NCI-H748 (cell line): ENCODE measurements at regions not wholly inside any gene's neighbourhood (a gene's known extent, or its start where the extent isn't known, plus 50 kb on each side); places are given as distances from the start of the nearest gene placed in this dataset.

Source experiments
- DNase-seq: peaks from one replicate; lab custom pipeline; 2025; ENCODE audit not compliant: unreplicated experiment; lab: John Stamatoyannopoulos, UW

DNA sequence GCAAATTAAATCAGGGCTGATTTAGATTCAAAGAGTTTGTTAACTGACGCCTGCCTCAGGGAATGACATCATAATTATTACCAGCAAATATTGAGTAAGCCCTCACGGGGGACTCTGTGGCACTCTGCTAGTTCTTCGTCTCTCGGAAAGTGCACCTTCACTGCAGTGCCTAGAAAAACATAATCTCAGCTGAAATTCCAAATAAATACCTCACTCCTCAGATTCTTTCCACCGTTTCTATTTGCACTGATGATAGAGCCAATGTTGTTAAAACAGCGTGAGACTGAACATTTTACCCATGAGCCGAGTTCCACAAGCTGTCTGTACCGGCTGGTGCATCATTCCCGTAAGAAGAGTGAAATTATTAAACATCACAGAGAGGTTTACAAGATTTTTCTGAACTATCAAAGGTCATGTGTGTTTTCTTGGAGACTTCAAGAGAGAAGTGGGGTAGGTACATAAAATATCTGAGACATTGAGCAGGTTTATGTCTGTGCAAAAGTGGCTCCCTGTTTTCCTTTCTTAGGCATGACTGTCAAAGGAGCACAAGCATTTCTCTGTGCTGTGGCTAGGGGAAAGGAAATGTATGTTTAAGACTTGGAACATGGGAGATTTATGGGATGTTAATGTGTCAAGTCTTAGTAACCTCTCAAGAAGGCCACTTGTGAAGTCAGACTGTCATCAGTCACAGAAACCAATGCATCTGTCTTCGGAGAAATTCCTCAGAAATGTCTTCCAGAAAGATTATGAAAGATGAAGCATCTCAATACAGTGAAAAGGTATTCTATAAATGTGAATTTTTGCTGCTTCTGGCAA is 119.6 kb downstream of the CBLL2 start:
- DNase-seq = no peak

DNA sequence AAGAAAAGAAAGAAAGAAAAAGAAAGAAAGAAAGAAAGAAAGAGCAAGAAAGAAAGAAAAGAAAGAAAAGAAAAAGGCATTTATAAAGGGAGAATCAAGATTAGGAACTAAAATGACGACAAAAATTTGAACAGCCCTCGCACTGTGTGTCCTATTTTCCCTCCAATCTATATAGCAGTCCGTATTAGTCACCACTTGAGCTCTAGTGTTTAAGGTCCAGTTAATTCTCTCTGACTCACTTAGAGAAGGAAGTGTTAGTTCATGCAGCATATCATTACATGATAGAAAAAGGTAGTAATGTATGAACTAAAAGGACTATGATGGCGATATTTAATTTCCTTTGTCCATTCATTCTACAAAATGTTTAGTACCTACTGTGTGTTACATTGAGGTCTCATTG is 122.7 kb downstream of the CBLL2 start:
- DNase-seq = no peak

DNA sequence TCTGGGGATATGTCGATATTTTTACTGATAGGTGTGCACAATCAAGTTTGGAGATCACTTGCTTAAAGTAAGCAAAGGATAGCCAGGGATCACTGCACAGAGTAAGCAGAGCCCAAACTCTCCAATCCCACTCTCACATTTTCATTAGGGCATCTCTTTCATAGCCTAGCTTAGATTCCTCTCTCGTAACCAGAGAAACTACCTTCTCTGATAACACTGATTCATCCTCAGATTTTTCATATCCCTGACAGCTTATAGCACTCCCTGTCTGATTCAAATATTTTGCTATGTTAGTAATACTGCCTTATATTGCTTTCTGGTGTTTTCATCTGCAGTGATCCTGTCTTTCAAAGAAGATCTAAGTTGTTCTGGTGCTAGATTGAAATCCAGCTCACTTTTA is 123.7 kb downstream of the CBLL2 start:
- no peak for DNase-seq

DNA sequence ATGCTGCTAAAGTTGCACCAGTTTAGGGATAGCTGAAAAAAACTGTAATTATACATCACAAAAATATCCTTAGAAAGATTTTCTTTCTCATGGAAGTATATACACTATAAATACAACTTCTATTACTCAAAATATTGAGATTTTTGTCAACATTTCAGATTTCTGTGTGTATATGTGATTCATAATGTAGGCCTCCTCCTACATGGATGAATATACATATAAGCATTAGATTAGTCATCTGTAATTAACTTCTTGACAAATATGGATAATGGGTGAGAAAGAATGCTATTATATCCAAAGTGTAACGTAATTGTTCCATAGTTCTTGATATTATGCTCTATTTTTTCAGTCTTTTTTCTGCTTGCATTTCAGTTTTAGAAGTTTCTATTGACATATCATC is 124.9 kb downstream of the CBLL2 start:
- no peak for DNase-seq

DNA sequence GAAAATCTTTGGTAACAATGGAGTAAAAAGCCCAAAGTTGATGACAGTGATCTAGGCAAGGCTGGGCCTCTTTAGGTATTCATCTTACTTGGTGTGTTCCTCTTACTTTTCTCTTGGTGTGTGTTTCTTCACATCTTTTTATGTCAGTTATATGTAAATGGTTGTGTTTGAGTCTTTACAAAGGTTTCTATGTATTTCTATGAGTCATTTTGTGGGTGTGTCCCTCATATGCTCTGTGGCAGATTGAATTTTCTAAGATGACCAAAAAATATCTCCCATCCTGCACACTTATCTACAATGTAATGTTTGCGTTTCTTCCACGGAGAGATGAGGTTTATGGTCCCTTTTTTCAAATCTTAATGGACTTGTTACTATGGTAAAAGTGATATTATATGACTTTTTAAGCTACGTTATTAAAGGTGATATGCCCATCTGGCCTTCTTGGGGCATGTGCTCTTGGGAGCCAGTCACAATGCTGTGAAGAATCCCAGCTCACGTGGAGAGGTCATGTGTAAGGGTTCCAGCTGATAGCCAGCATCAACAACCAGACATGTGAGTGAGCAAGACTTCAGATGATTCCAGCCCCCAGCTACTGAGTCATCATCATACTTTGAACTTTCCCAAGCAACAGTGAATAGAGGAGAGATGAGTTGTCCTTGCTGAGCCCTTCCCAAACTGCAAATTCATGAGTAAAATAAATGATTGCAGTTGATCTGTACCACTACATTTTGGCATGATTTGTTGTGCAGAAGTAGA is 126.9 kb downstream of the CBLL2 start:
- no peak for DNase-seq

DNA sequence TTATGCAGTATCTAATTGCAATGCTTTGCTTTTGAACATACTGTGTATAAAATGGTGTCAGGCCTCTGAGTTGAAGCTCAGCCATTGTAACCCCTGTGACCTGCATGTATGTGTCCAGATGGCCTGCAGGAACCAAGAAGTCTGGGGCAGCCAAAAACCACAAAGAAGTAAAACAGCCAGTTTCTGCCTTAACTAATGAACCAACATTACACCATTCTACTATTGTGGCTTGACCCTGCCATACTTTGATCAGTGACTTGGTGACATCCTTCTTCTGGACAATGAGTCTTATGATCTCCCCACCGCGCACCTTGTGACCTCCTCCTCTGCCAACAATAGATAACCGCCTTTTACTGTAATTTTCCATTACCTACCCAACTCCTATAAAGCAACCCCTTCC is 131.6 kb downstream of the CBLL2 start:
- DNase-seq = no peak

DNA sequence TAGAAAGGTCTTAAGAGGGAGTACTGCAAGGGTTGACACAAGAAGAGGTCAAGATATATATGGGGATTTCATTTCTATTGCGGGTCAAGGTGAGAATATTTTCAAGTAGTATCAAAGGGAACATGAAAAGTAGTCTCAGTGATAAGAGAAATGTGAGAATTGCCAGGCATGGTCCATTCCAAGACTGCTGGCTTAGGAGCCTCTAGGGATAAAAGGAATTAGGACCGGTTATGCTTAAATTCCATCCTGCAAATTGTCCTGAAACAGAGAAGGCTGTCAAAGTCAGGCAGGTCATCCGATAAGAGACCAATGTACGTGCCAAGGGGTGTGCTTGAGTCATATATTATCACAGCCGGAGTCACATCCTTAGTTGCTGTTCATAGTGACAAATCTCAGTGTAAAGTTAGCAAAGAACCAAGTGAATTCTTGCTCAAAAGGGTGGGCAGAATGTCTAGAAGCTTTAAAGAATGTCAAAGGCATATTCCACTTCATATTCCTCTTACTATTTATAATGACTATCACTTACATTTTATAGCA is 133.6 kb downstream of the CBLL2 start:
- DNase-seq = no peak

DNA sequence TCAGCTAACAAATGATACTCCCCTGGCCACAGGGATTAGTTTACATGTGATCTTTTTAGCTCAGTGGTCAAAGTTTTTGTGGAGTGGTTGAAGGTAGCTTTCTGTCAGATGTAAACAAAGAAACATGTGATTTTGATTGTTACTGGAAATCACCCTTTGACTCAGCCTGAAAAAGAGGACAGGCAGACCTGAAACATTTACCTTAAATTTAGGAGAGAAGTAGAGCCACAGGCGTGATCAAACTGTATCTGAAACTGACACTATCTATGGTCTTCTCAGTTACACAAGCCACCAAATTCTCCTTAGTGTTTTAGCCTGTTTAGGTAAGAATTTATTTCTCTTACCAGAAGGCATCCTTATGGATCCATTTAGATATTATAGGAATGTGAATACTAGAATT is 136.7 kb downstream of the CBLL2 start:
- no peak for DNase-seq

DNA sequence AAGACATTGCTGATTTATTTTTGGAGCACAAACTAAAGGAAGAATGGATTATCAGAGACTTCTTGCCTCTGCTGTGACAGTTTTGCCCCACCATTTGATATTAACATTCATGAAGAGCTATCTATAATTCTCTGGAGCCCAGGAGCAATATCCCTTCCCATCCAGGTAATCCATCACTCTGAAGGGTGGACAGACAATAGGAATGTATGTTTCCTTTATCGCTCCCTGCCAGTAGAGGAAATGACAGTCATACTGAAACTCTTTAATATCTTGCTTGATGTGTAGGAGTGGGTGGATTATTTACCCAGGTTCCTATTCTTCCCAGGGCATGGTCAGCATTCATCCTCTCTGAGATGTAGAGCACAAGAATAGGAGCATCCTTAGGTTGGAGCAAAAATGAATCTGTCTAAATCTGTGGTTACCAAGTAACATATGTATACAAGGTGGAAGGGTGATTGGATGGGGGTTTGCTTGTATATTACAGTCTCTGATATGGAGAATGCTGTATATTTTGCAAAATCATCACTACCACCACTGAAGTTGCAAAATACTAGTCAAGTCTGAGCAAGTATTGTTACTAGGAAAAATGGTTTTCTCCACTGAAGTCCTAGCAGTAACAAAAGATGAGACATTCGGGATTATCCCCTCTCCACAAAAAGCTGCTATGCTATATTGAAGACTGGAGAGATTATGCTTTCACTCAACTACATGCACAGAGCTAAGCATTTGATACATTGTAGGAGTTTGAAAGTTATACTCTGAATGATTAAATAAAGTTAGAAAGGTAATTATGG is 151.6 kb downstream of the CBLL2 start:
- DNase-seq = no peak

DNA sequence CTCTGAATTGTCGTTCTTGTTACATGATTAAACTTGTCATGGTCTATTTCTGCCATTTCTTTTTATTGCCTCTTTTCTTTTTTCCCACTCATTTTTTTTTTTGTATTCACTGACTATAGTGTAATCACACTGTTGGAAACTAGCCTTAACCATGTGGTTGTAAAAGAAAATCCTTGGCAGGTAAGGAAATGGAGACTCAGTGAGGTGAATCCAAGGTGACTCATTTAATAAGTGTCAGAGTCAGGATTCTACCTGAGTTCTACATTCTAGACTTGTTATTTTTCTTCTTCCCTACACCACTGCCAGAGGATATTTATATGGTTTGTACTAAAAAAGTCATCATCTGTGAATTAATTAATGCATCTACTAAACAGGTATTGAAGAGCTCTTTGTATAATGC is 152.2 kb downstream of the CBLL2 start:
- DNase-seq = no peak

DNA sequence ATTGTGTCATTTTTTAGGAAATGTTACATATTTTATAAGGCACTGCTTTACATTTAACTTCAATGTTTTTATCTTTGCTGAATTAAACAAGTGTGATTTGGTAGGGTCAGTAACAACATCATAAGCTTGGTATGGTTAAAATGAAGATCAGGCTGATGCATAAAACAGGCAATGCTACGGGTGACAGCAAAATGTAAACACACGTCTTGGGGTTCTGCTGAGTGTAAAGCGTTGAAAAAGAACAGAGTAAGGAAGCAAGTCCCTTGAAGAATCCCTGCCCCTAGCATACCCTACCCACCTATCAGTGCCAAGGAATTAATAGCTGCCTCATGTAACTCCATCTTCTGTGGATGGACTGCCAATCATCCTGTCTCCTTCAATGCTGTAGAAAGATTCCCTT is 157.0 kb downstream of the CBLL2 start:
- no peak for DNase-seq

DNA sequence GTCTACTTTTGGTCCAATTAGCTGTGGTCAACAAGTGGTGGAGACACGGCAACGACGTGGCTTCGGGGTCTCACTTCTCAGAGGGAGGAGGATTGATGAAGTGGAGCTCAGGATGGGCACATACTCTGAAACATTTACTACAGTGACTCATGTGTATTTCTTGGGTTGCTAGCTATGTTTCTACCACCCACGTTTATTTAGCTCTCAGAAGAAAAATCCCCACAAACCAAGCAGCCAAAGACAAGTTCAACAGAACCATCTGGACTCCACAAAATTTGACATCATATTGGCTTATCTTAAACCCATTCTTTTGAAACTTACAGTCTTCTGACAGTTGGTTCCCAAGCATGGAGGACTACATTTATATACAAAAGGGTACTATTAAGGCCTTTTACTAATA is 158.0 kb downstream of the CBLL2 start:
- DNase-seq = no peak

DNA sequence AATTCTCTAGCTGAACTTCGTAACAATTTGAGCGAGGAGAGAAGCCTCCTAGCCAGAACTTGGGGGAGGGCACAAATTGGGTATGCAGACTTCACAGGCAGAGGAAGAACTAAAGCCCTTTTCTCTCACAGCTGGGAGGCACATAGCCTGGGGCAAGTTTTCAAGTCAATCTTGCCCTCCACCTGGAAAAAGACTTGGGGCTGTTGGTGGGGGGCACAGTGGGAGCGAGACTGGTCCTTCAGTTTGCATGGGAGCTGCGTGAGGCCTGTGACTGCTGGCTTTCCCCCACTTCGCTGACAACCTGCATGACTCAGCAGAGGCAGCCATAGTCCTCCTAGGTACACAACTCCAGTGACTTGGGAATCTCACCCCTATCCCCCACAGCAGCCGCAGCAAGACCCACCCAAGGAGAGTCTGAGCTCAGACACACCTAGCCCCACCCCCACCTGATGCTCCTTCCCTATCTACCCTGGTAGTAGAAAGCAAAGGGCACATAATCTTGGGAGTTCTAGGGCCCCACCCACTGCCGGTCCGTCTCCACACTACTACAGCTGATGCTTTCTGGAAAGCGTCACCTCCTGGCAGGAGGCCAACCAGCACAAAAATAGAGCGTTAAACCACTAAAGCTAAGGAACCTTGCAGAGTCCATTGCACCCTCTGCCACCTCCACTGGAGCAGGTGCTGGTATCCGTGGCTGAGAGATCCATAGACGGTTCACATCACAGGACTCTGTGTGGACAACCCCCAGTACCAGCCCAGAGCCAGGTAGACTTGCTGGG is 160.8 kb downstream of the CBLL2 start:
- DNase-seq = peak; percentile 1

DNA sequence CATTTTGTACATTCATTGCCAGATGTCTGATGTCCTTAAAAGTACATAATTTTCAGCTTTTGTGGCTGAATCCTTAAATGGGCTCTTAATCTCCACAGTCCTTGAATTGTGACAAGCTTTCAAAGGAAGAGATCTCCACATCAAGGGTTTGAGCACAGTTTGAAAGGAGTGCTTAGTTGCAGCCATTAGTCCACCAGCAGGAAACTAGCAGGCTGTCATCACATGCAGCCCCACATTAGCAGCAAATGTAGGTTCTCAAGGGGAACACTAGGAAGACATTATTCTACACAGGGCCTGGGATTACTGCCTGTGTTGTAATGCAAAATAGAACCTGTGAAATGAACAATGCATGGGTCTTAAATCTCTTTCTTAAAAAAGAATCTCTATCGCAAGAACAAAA is 173.2 kb downstream of the CBLL2 start:
- no peak for DNase-seq

DNA sequence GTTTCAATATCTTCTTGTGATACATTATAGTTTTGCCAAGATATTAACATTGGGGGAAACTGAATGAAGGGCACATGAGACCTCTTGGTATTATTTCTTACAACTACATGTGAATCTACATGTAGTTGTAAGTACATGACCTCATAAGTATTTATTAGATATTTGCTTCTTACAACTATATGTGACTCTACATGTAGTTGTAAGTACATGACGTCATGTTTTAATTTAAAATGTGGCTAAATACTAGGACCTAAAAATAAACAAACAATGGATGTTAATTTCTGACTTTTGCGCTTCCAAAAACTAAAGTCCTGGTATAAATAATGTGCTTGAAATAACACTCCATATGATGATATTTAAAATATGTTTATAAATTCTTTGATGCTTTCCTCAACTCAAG is 190.2 kb downstream of the CBLL2 start:
- no peak for DNase-seq

DNA sequence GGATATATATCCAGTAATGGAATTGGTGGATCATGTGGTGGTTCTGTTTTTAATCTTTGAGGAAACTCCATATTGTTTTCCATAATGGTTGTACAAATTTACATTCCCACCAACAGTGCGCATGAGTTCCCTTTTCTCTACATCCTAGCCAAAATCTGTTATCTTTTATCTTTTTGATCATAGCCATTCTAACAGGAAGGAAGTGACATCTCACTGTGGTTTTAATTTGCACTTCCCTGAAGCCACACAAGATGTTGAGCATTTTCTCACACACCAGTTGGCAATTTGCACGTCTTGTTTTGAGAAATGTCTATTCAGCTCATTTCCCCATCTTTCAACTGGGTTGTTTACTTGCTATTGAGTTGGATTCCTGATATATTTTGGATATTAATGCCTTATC is 194.9 kb downstream of the CBLL2 start:
- no peak for DNase-seq

DNA sequence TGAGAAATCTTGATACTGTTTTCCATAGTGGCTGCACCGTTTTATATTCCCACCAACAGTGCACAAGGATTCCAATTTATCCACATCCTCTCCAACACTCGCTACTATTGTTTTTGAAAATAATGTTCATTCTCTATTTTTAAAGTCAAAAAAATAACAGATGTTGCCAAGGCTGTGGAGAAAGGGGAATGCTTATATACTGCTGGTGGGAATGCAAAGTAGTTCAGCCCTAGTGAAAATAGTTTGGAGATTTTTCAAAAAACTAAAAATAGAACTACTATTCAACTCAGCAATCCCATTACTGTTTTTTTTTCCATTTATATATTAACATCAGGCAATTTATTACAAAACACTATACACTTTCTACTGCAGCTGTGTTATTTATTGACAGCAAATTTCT is 208.7 kb downstream of the CBLL2 start:
- DNase-seq = no peak

DNA sequence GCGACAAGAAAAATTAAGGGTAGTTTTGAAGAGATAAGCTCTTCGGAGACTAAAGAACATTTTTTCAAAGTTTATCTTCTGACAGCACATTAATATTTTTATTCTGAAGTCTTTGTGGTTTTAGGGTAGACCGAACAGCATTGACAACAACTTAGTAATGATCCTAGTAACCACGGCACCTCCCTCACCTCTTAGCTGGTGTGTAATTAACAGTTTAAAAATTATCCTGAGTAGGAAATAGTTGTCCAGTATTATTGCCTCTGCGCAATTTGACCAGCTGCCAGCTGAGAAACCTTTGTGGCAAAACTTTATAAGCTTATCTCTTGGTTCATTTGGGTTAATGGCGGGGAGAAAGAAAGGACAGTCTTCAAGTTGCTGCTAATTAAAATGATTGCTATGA is 213.6 kb downstream of the CBLL2 start:
- peak; percentile 72 for DNase-seq

DNA sequence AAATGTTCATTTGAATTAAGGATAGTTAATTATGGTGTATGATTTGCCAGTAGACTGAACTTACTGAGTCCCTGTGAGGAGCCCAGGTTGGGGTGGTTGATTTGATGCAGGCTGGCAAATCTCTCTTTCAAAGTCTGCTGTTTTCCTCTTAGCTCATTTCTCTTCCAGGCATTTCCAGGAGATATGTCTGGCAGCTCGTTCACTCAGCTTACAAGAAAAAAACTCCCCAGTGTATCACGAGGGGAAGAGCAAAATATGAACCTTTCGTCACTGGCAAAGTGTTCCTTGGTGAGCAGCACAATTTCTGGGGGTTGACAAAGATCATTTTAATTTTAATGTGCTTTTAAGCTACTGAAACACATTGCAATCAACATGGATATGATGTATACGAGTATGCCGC is 244.2 kb downstream of the CBLL2 start:
- DNase-seq = no peak

DNA sequence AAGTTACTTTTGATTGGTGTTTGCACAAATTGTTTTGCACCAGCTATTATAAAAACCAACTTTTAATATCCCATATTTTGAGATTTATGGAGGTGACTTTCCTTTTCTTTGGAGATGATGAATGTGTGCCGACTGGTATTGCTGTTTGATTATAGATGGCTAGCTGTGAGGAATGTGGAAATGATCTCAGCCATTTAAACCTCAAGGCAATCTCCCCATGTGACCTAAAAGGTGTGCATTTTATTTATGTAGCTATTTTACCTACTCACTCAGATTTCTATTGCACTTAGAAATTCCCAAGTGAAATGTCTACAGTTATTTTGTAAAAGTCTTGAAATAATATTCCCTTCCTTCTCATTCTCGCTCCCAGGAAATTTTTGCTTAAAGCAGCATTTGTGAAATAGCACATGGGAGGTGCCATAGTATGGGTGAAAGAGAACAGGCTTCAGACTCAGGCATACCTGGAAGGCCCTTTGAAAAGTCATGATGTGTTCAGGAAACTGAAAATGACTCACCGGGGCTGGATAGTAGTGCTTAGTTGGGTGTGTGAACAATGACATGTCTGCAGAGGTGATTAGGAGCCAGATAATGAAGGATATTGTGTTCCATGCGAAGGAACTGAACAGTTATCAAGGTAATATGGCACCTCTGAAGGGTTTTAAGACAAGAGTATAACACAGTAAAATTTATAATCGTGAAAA is 247.6 kb downstream of the CBLL2 start:
- DNase-seq = no peak
